KG1 (cell line): ENCODE measurements at regions not wholly inside any gene's neighbourhood (a gene's known extent, or its start where the extent isn't known, plus 50 kb on each side); places are given as distances from the start of the nearest gene placed in this dataset.

ENCODE experiments used
- DNase-seq: peaks from one replicate; lab custom pipeline; 2025; lab: John Stamatoyannopoulos, UW

GRCh38 chr7:68478326-68478725 is 1119.9 kb upstream of the AUTS2 start:
- no peak for DNase-seq

GRCh38 chr7:68482800-68483199 is 1115.5 kb upstream of the AUTS2 start:
- no peak for DNase-seq

GRCh38 chr7:68484731-68485130 is 1113.5 kb upstream of the AUTS2 start:
- DNase-seq = no peak

- DNase-seq = no peak
These were observed 1112.9 kb upstream of the AUTS2 start for GRCh38 chr7:68485253-68485917.

- DNase-seq = no peak
These were observed 1109.8 kb upstream of the AUTS2 start for GRCh38 chr7:68488341-68489060.

GRCh38 chr7:68491523-68492358 is 1106.5 kb upstream of the AUTS2 start:
- no peak for DNase-seq

GRCh38 chr7:68492359-68492690 is 1106.0 kb upstream of the AUTS2 start:
- DNase-seq = no peak

- no peak for DNase-seq
These were observed 1094.9 kb upstream of the AUTS2 start for GRCh38 chr7:68503400-68503799.

- DNase-seq = no peak
These were observed 1093.6 kb upstream of the AUTS2 start for GRCh38 chr7:68504716-68505115.

- DNase-seq = no peak
These were observed 1092.6 kb upstream of the AUTS2 start for GRCh38 chr7:68505721-68506120.

- DNase-seq = no peak
These were observed 1090.6 kb upstream of the AUTS2 start for GRCh38 chr7:68507668-68508067.

- no peak for DNase-seq
These were observed 1089.2 kb upstream of the AUTS2 start for GRCh38 chr7:68509054-68509453.

GRCh38 chr7:68509603-68510002 is 1088.7 kb upstream of the AUTS2 start:
- no peak for DNase-seq

- no peak for DNase-seq
These were observed 1087.0 kb upstream of the AUTS2 start for GRCh38 chr7:68511281-68511680.

- no peak for DNase-seq
These were observed 1085.8 kb upstream of the AUTS2 start for GRCh38 chr7:68512466-68512865.

- no peak for DNase-seq
These were observed 1080.2 kb upstream of the AUTS2 start for GRCh38 chr7:68518060-68518459.

- DNase-seq = no peak
These were observed 1074.1 kb upstream of the AUTS2 start for GRCh38 chr7:68524126-68524525.

- DNase-seq = no peak
These were observed 1069.1 kb upstream of the AUTS2 start for GRCh38 chr7:68529221-68529620.

- no peak for DNase-seq
These were observed 1063.0 kb upstream of the AUTS2 start for GRCh38 chr7:68535266-68535665.

- no peak for DNase-seq
These were observed 1061.1 kb upstream of the AUTS2 start for GRCh38 chr7:68537051-68537773.

- no peak for DNase-seq
These were observed 1060.6 kb upstream of the AUTS2 start for GRCh38 chr7:68537774-68538071.

- DNase-seq = no peak
These were observed 1055.4 kb upstream of the AUTS2 start for GRCh38 chr7:68542831-68543230.

GRCh38 chr7:68544851-68545250 is 1053.4 kb upstream of the AUTS2 start:
- DNase-seq = no peak
